Pancreas (tissue), 10 donors: ENCODE measurements at regions not wholly inside any gene's neighbourhood (a gene's known extent, or its start where the extent isn't known, plus 50 kb on each side); places are given as distances from the start of the nearest gene placed in this dataset.

Experiments used
- ATAC-seq, 4 donors: fragments of 200-7000 bp; cut with Tn5 transposase; one replicate each; pipeline versions ENCODE4 v1.8.0 to v1.9.1; 2020; ENCODE audit warnings: mild to moderate bottlenecking in 4 of 4, moderate library complexity in 4 of 4
- DNase-seq, 6 donors: peaks; one replicate each; pipeline ENCODE4 v3.0.0-alpha.2; 2020
- FAIRE-seq: peaks from 2 replicates; lab custom pipeline; 2012; peaks lifted over from hg19 to GRCh38; lab: Jason Lieb, UNC
- H3K27ac ChIP-seq, 4 donors: fragments of 200-600 bp; sonication (generic); 1 replicate in 3 of 4; 2 replicates in 1 of 4; pipeline versions ENCODE4 v1.5.0 to v1.8.0; 2020
- H3K27me3 ChIP-seq, 4 donors: fragments of 200-600 bp; one replicate each; pipeline ENCODE4 v1.8.0; 2021
- H3K36me3 ChIP-seq, 3 donors: fragments of 200-600 bp; sonication (generic) in 1 of 3; one replicate each; pipeline versions ENCODE4 v1.5.0 to v1.8.0; 2020 to 2021
- H3K4me1 ChIP-seq, 3 donors: fragments of 200-600 bp; one replicate each; pipeline ENCODE4 v1.8.0; 2021
- H3K4me3 ChIP-seq, 4 donors: fragments of 200-600 bp; sonication (generic) in 2 of 4; one replicate each; pipeline versions ENCODE4 v1.5.0 to v1.8.0; 2020 to 2021
- H3K9me3 ChIP-seq, 4 donors: fragments of 200-600 bp; one replicate each; pipeline ENCODE4 v1.8.0; 2021
- CTCF ChIP-seq, 4 donors: fragments of 200-600 bp; sonication (generic) in 3 of 4; IDR thresholded peaks; one replicate each; pipeline versions ENCODE4 v1.5.0 to v1.8.0; 2021; ENCODE audit warnings: antibody characterized with exemption in 4 of 4
- WGBS, 2 donors: extraction: QIAGEN DNeasy Blood & Tissue Kit; methylation state at CpG; one replicate each; pipeline ENCODE4 v1.1.7; 2013; 5-methylcytosine and 5-hydroxymethylcytosine counted together
- intact Hi-C, 3 donors: fragments of 100-400 bp; cut with DNase I; formaldehyde crosslinking; loops; one replicate each; pipeline versions ENCODE4 v1.11.1 to v1.14.2; 2022
- donor health status: healthy with polysubstance abuse.
- donor health status: DM: no; HTN: no; CAD: no; lungs with moderate emphysema.
- donor health status: DM: no; HTN: no; CAD: no.
- donor health status: control.
- donor health status: control.
- donor health status: Bipolar disorder and iron deficiency.
- donor health status: DM: yes; HTN: yes; CAD: no.
- donor health status: DM: no; HTN: no; CAD: no.
- donor health status: DM: no; HTN: no; CAD: no.
- donor health status: DM: yes; HTN: yes; CAD: no.

GRCh38 chr11:109526061-109526460 is 104.1 kb downstream of the C11orf87 start:
- ATAC-seq: no peak
- intact Hi-C loops: no loop called here
- Histone ChIP-seq H3K4me1 (no peaks in the 10 kb centered on the region), H3K9me3 (no peaks in the 10 kb centered on the region), H3K4me3 (no peak overlapping the region), H3K36me3 (no peaks in the 10 kb centered on the region), H3K27ac (no peak overlapping the region), H3K27me3 (no peaks in the 10 kb centered on the region)
- DNase-seq: peak in 1 of 6 donors; percentile 9
- FAIRE-seq: no peak
- TF ChIP-seq CTCF (IDR thresholded peaks at IDR 0.05): no peak
- WGBS, 2 donors: 81 to 85% methylated on average over 5 of the region's 5 CpGs

DNA sequence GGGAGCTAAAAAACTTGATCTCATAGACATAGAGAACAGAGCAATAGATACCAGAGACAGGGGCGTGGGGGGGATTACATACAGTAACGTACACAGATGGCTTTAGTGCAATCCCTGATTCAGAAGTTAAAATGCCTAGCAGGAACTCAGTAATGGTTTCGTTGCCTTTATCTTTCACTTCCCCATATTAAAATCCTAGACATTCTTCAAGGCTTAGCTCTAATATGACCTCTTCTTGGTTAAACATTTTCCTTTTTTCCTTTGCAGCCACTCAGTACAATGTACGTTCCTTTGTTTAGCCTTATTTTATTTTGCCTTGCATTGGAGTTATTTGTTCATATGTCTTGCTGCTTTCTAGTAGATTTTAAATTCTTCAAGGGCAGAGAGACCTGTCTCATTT is 104.9 kb downstream of the C11orf87 start:
- Histone ChIP-seq H3K27me3 (no peaks in the 10 kb centered on the region), H3K4me3 (no peak overlapping the region), H3K36me3 (no peaks in the 10 kb centered on the region), H3K4me1 (no peaks in the 10 kb centered on the region), H3K9me3 (no peaks in the 10 kb centered on the region), H3K27ac (no peak overlapping the region)
- FAIRE-seq (no peak), ATAC-seq (no peak), DNase-seq (no peak)
- 42 to 43% methylated on average over 4 of the region's 4 CpGs for WGBS, 2 donors
- TF ChIP-seq CTCF (IDR thresholded peaks at IDR 0.05): no peak
- intact Hi-C loops: no loop called here

GRCh38 chr11:109527496-109527895 is 105.5 kb downstream of the C11orf87 start:
- Histone ChIP-seq H3K27me3 (no peaks in the 10 kb centered on the region), H3K4me1 (no peaks in the 10 kb centered on the region), H3K9me3 (no peaks in the 10 kb centered on the region), H3K4me3 (no peak overlapping the region), H3K27ac (no peak overlapping the region), H3K36me3 (no peaks in the 10 kb centered on the region)
- TF ChIP-seq CTCF (IDR thresholded peaks at IDR 0.05): no peak
- ATAC-seq (no peak), FAIRE-seq (no peak), DNase-seq (no peak)
- 17 to 23% methylated on average over 1 of the region's 1 CpG for WGBS, 2 donors
- intact Hi-C loops: no loop called here

DNA sequence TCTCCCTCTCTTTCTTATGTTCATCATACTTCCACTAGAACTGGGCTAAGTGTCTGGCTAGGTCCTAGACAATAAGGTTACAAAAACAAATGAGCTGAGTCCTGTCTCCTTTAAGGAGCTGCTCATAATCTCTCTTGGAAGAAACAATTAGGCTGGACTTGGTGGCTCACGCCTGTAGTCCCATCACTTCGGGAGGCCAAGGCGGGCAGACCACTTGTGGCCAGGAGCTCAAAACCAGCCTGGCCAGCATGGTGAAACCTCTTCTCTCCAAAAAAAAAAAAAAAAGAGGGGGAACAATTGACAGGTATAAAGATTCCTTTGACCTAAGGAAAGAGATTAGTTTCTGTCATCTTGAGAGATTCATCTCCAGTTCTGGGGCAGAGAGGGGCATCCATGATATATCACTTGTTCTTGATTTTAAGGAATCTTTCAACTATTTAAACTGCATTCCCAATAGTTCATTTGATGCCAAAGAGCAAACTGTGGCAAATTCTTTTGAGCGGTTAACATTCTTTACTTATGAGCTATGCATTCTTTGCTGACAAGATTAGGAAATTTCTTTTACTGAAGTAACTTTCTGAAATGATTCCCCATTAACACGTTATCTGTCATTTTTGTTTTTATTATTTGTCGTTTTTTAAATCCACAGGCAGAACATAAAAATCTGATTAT is 125.5 kb downstream of the C11orf87 start:
- FAIRE-seq (no peak), ATAC-seq (peak in 3 of 4 donors; percentile 22 to 44 (median 40)), DNase-seq (peak in 1 of 6 donors; percentile 9)
- Histone ChIP-seq H3K4me3 (no peak overlapping the region), H3K27ac (no peak overlapping the region), H3K4me1 (no peaks in the 10 kb centered on the region), H3K9me3 (no peaks in the 10 kb centered on the region), H3K36me3 (no peaks in the 10 kb centered on the region), H3K27me3 (no peaks in the 10 kb centered on the region)
- intact Hi-C loops: no loop called here
- 40 to 49% methylated on average over 6 of the region's 6 CpGs for WGBS, 2 donors
- no peak for TF ChIP-seq CTCF (IDR thresholded peaks at IDR 0.05)

GRCh38 chr11:109552376-109552775 is 130.4 kb downstream of the C11orf87 start:
- no peak for DNase-seq
- Histone ChIP-seq H3K4me3 (no peak overlapping the region), H3K36me3 (no peaks in the 10 kb centered on the region), H3K27me3 (no peaks in the 10 kb centered on the region), H3K27ac (no peak overlapping the region), H3K4me1 (no peaks in the 10 kb centered on the region), H3K9me3 (no peaks in the 10 kb centered on the region)
- intact Hi-C loops: no loop called here
- no peak for ATAC-seq
- WGBS, 2 donors: 90 to 95% methylated on average over 3 of the region's 3 CpGs
- FAIRE-seq: no peak
- no peak for TF ChIP-seq CTCF (IDR thresholded peaks at IDR 0.05)
